ENCODE measurements at regions not wholly inside any gene's neighbourhood (a gene's known extent, or its start where the extent isn't known, plus 50 kb on each side); places are given as distances from the start of the nearest gene placed in this dataset.

- TF ChIP-seq ZFX (IDR thresholded peaks at IDR 0.05; ENCODE audit: borderline replicate concordance) (no peak), CTCF (IDR thresholded peaks at IDR 0.05) (no peak)
- no peak overlapping the region for H3K27ac ChIP-seq
Measured at GRCh38 chr4:125994430-125994829, 679.7 kb downstream of the FAT4 start.

GRCh38 chr4:126004941-126005340 is 690.2 kb downstream of the FAT4 start:
- TF ChIP-seq CTCF (IDR thresholded peaks at IDR 0.05) (no peak), ZFX (IDR thresholded peaks at IDR 0.05; ENCODE audit: borderline replicate concordance) (no peak)
- no peak overlapping the region for H3K27ac ChIP-seq

GRCh38 chr4:126007142-126007541 is 692.4 kb downstream of the FAT4 start:
- TF ChIP-seq CTCF (IDR thresholded peaks at IDR 0.05) = no peak
- no peak for TF ChIP-seq ZFX (IDR thresholded peaks at IDR 0.05; ENCODE audit: borderline replicate concordance)
- no peak overlapping the region for H3K27ac ChIP-seq

- H3K27ac ChIP-seq = no peak overlapping the region
- TF ChIP-seq CTCF (IDR thresholded peaks at IDR 0.05) = no peak
- TF ChIP-seq ZFX (IDR thresholded peaks at IDR 0.05; ENCODE audit: borderline replicate concordance) = no peak
Measured at GRCh38 chr4:126012691-126013290, 698.0 kb downstream of the FAT4 start.

- H3K27ac ChIP-seq = no peak overlapping the region
- TF ChIP-seq CTCF (IDR thresholded peaks at IDR 0.05) (no peak), ZFX (IDR thresholded peaks at IDR 0.05; ENCODE audit: borderline replicate concordance) (no peak)
Measured at GRCh38 chr4:126018274-126018673, 703.5 kb downstream of the FAT4 start.

GRCh38 chr4:126023896-126024295 is 709.1 kb downstream of the FAT4 start:
- no peak for TF ChIP-seq CTCF (IDR thresholded peaks at IDR 0.05)
- no peak for TF ChIP-seq ZFX (IDR thresholded peaks at IDR 0.05; ENCODE audit: borderline replicate concordance)
- H3K27ac ChIP-seq = no peak overlapping the region

GRCh38 chr4:126027601-126028000 is 712.8 kb downstream of the FAT4 start:
- TF ChIP-seq CTCF (IDR thresholded peaks at IDR 0.05) = no peak
- no peak for TF ChIP-seq ZFX (IDR thresholded peaks at IDR 0.05; ENCODE audit: borderline replicate concordance)
- H3K27ac ChIP-seq = no peak overlapping the region

Measured in 22Rv1 (cell line).